Stimulated activated CD4-positive, alpha-beta T cell treated with anti-CD3 and anti-CD28 coated beads, Interleukin-4, amount 100 ng/mL, for 1 hour (primary cell): ENCODE measurements at regions not wholly inside any gene's neighbourhood (a gene's known extent, or its start where the extent isn't known, plus 50 kb on each side); places are given as distances from the start of the nearest gene placed in this dataset.

Source experiments
- DNase-seq: peaks from one replicate; pipeline ENCODE4 v3.0.0-alpha.2; 2020

DNA sequence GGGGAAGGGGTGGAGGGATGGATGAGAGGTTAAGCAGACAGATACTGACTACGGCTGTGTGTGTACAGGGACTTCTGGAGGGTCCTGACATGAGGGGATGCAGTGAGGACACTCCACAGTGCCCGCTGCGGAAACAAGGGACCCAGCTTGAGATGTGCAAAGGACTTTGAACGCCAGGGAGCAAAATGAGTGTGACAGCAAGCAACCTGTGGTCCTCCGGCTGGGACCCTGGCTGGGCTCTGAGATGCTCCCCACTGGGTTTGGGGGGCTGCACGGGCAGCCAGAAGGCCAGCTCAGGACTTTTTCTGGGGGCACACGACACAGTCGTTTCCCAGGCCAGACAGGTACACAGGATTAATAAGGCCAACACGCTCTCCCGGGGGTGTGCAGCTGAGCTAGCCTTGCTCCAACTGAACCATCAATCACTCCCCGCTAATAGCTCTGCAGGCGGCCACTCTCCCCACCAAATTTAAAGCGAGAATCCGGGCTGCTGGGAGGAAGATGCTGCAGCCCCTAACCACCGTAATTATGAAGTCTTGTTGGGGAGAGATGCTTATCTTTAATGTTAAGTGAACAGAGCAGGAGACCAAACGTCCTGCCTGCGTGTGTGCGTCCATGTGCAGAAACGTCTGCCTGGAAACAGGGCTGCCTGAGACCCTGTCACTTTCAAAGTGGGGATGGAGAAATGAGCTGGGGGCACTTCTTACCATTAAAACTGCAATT lies 51.6 kb upstream of the DLK1 start:
- no peak for DNase-seq

- no peak for DNase-seq
These were observed 50.7 kb upstream of the DLK1 start for GRCh38 chr14:100675699-100676684.
